ENCODE measurements at regions not wholly inside any gene's neighbourhood (a gene's known extent, or its start where the extent isn't known, plus 50 kb on each side); places are given as distances from the start of the nearest gene placed in this dataset.
A peak's percentile ranks its signal among the peaks of the same experiment; 100 is the strongest.

- H3K9me3 ChIP-seq: no peaks in the 10 kb centered on the region
- H3K27ac ChIP-seq: no peak overlapping the region
- H3K36me3 ChIP-seq: no peaks in the 10 kb centered on the region
- no peak for DNase-seq (ENCODE audit: low spot score)
- H3K4me1 ChIP-seq: no peaks in the 10 kb centered on the region
- no peak overlapping the region for H3K4me3 ChIP-seq
- H3K27me3 ChIP-seq: no peaks in the 10 kb centered on the region
- TF ChIP-seq, protein P1, sequence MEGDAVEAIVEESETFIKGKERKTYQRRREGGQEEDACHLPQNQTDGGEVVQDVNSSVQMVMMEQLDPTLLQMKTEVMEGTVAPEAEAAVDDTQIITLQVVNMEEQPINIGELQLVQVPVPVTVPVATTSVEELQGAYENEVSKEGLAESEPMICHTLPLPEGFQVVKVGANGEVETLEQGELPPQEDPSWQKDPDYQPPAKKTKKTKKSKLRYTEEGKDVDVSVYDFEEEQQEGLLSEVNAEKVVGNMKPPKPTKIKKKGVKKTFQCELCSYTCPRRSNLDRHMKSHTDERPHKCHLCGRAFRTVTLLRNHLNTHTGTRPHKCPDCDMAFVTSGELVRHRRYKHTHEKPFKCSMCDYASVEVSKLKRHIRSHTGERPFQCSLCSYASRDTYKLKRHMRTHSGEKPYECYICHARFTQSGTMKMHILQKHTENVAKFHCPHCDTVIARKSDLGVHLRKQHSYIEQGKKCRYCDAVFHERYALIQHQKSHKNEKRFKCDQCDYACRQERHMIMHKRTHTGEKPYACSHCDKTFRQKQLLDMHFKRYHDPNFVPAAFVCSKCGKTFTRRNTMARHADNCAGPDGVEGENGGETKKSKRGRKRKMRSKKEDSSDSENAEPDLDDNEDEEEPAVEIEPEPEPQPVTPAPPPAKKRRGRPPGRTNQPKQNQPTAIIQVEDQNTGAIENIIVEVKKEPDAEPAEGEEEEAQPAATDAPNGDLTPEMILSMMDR (IDR thresholded peaks at IDR 0.05): no peak
These were observed 769.8 kb upstream of the NECTIN3 start for GRCh38 chr3:110301781-110302180.

DNA sequence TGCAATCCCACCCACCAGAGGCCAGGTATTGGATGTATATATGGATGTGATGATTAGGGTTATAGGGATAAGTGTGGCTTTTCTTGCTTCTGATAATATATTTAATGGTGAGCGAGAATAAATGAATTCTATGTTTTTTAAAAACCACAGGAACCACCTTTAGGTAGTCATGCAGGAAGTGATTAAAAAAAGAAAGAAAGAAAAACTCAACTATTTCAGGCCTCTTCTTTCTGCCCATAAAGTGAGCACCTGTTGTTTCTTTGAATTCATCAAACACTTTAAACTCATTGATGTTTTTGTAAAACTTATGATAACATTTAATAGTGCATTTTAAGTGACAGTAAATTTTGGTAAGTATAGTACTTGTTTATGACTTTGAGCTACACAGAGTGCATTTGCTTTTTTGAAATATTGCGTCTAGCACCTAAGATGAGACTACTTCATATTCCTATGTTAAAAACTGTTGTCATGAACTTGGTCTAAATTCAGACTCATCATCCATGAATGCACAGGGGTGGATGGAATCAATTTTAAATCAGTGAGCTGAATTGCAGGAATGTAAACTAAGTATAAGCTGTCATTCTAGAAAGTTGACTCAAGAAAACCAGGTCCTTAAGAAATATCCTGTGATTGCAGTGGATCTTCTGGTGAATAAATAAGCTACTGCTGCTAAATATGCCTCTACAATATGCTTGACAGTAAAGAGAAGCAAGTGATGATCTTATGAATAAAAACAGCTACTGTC lies 764.4 kb upstream of the NECTIN3 start:
- DNase-seq (ENCODE audit: low spot score): no peak
- H3K4me3 ChIP-seq: no peak overlapping the region
- no peaks in the 10 kb centered on the region for H3K4me1 ChIP-seq
- H3K27me3 ChIP-seq: no peaks in the 10 kb centered on the region
- TF ChIP-seq, protein P1 (IDR thresholded peaks at IDR 0.05): no peak
- no peak overlapping the region for H3K27ac ChIP-seq
- H3K9me3 ChIP-seq: no peaks in the 10 kb centered on the region
- no peaks in the 10 kb centered on the region for H3K36me3 ChIP-seq

DNA sequence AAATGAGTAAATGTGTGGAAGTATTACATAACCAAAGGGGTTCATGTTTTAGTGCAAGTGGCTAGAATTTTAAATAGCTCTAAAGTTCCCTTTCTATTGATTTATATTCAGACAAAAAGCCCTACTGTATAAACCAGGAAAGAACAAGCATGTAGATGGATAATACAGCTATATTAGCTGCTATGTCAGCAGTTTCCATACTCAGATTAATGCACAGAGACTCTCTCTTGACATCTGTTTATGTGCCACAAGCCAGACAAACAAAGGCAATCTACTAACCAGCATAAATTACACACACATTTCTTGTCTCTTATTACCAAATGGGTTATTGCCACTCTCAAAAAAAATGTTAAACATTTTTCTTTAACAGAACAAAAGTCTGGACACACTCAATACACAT lies 760.1 kb upstream of the NECTIN3 start:
- Histone ChIP-seq H3K4me3 (no peak overlapping the region), H3K27me3 (no peaks in the 10 kb centered on the region), H3K4me1 (no peaks in the 10 kb centered on the region), H3K36me3 (no peaks in the 10 kb centered on the region), H3K27ac (no peak overlapping the region), H3K9me3 (no peaks in the 10 kb centered on the region)
- DNase-seq (ENCODE audit: low spot score): no peak
- TF ChIP-seq, protein P1 (IDR thresholded peaks at IDR 0.05): no peak

DNA sequence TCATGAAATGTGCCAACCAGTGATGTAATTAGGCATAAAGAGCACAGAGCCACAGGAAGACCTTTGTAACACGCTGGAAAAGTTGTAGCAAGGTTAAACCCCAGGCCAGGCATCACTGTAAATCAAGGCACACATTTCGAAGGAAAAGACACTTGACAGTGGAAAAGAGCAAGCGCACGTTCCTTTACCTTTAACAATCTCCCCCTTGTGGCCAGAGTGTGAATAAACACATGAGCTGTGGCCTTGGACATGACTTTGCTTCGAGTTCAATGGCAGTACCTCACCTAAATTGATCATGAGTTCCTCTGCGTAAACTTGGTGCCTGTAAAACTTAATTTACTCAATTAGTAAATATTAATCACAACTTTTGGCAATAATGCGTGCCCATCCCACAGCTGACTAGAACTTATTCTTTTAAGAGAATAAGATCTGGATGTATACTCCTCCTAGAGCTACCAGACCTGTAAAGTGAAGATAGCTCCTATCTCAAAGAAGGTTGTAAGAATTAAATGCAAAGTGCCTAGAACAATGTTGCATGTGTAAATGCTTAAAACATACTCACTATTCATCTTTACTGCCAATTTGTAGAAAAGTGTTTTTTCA lies 757.0 kb upstream of the NECTIN3 start:
- Histone ChIP-seq H3K36me3 (no peaks in the 10 kb centered on the region), H3K9me3 (no peaks in the 10 kb centered on the region), H3K4me3 (no peak overlapping the region), H3K4me1 (no peaks in the 10 kb centered on the region), H3K27ac (no peak overlapping the region), H3K27me3 (no peaks in the 10 kb centered on the region)
- TF ChIP-seq, protein P1 (IDR thresholded peaks at IDR 0.05): peak; percentile 61 to 84
- DNase-seq (ENCODE audit: low spot score): peak; percentile 64

- Histone ChIP-seq H3K27me3 (no peaks in the 10 kb centered on the region), H3K4me3 (no peak overlapping the region), H3K27ac (no peak overlapping the region), H3K4me1 (no peaks in the 10 kb centered on the region), H3K9me3 (no peaks in the 10 kb centered on the region), H3K36me3 (no peaks in the 10 kb centered on the region)
- DNase-seq (ENCODE audit: low spot score): no peak
- TF ChIP-seq, protein P1 (IDR thresholded peaks at IDR 0.05): no peak
These were observed 753.5 kb upstream of the NECTIN3 start for GRCh38 chr3:110318108-110318507.

All from right atrium auricular region (tissue), 2 donors.